ENCODE measurements at regions not wholly inside any gene's neighbourhood (a gene's known extent, or its start where the extent isn't known, plus 50 kb on each side); places are given as distances from the start of the nearest gene placed in this dataset.

GRCh38 chr6:169887529-169888140, 136.2 kb downstream of the ERMARD start:
- no peak for DNase-seq (ENCODE audit: low read depth)

- no peak for DNase-seq (ENCODE audit: low read depth)
These were observed 135.3 kb downstream of the ERMARD start for GRCh38 chr6:169886631-169887227.

GRCh38 chr6:169885831-169886230, 134.4 kb downstream of the ERMARD start:
- no peak for DNase-seq (ENCODE audit: low read depth)

GRCh38 chr6:169885131-169885530, 133.7 kb downstream of the ERMARD start:
- no peak for DNase-seq (ENCODE audit: low read depth)

- DNase-seq (ENCODE audit: low read depth): no peak
These were observed 132.7 kb downstream of the ERMARD start for GRCh38 chr6:169884158-169884557.

GRCh38 chr6:169883316-169883715, 131.9 kb downstream of the ERMARD start:
- DNase-seq (ENCODE audit: low read depth): no peak

- no peak for DNase-seq (ENCODE audit: low read depth)
These were observed 130.6 kb downstream of the ERMARD start for GRCh38 chr6:169881976-169882375.

- no peak for DNase-seq (ENCODE audit: low read depth)
These were observed 130.0 kb downstream of the ERMARD start for GRCh38 chr6:169881398-169881797.

GRCh38 chr6:169880516-169880915, 129.1 kb downstream of the ERMARD start:
- no peak for DNase-seq (ENCODE audit: low read depth)

- DNase-seq (ENCODE audit: low read depth): no peak
These were observed 117.9 kb downstream of the ERMARD start for GRCh38 chr6:169869301-169869700.

- DNase-seq (ENCODE audit: low read depth): no peak
These were observed 117.0 kb downstream of the ERMARD start for GRCh38 chr6:169868458-169868857.

- DNase-seq (ENCODE audit: low read depth): no peak
These were observed 116.3 kb downstream of the ERMARD start for GRCh38 chr6:169867751-169868191.

- DNase-seq (ENCODE audit: low read depth): no peak
These were observed 115.5 kb downstream of the ERMARD start for GRCh38 chr6:169866668-169867521.

- no peak for DNase-seq (ENCODE audit: low read depth)
These were observed 114.7 kb downstream of the ERMARD start for GRCh38 chr6:169866140-169866534.

- no peak for DNase-seq (ENCODE audit: low read depth)
These were observed 114.1 kb downstream of the ERMARD start for GRCh38 chr6:169865346-169866139.

GRCh38 chr6:169864148-169865020, 113.0 kb downstream of the ERMARD start:
- no peak for DNase-seq (ENCODE audit: low read depth)

- DNase-seq (ENCODE audit: low read depth): no peak
These were observed 112.3 kb downstream of the ERMARD start for GRCh38 chr6:169863710-169864109.

- no peak for DNase-seq (ENCODE audit: low read depth)
These were observed 111.6 kb downstream of the ERMARD start for GRCh38 chr6:169862892-169863525.

GRCh38 chr6:169862043-169862891, 110.8 kb downstream of the ERMARD start:
- DNase-seq (ENCODE audit: low read depth): no peak
